Heart left ventricle (tissue), 16 donors: ENCODE measurements at regions not wholly inside any gene's neighbourhood (a gene's known extent, or its start where the extent isn't known, plus 50 kb on each side); places are given as distances from the start of the nearest gene placed in this dataset.

ENCODE experiments used
- ATAC-seq, 4 donors: fragments of 200-7000 bp; cut with Tn5 transposase; one replicate each; pipeline ENCODE4 v1.9.1; 2020 to 2022; ENCODE audit warnings: moderate library complexity in 4 of 4, mild to moderate bottlenecking in 3 of 4, moderate number of reproducible peaks in 1 of 4
- DNase-seq, 5 donors: peaks; one replicate each; pipeline ENCODE4 v3.0.0-alpha.2; 2020
- H3K27ac ChIP-seq, 12 donors: fragments of 200-600 bp; sonication (generic) in 4 of 12; one replicate each; pipeline versions ENCODE4 v1.5.0 to v1.8.0; 2016 to 2022; ENCODE audit warnings: mild to moderate bottlenecking in 2 of 12
- H3K27me3 ChIP-seq, 9 donors: fragments of 200-600 bp; sonication (generic) in 2 of 9; one replicate each; pipeline versions ENCODE4 v1.5.1 to v1.8.0; 2016 to 2022; ENCODE audit warnings: mild to moderate bottlenecking in 3 of 9
- H3K36me3 ChIP-seq, 9 donors: fragments of 200-600 bp; sonication (generic) in 2 of 9; one replicate each; pipeline versions ENCODE4 v1.5.0 to v1.8.0; 2018 to 2022; ENCODE audit warnings: mild to moderate bottlenecking in 2 of 9
- H3K4me1 ChIP-seq, 12 donors: fragments of 200-600 bp; sonication (generic) in 4 of 12; one replicate each; pipeline versions ENCODE4 v1.5.0 to v1.8.0; 2016 to 2022; ENCODE audit warnings: mild to moderate bottlenecking in 3 of 12
- H3K4me3 ChIP-seq, 12 donors: fragments of 200-600 bp; sonication (generic) in 4 of 12; one replicate each; pipeline versions ENCODE4 v1.5.0 to v1.8.0; 2017 to 2022; ENCODE audit warnings: mild to moderate bottlenecking in 9 of 12, moderate library complexity in 4 of 12
- H3K9me3 ChIP-seq, 12 donors: fragments of 200-600 bp; sonication (generic) in 4 of 12; one replicate each; pipeline versions ENCODE4 v1.5.0 to v1.8.0; 2016 to 2022; ENCODE audit warnings: mild to moderate bottlenecking in 1 of 12
- POLR2A ChIP-seq, 2 donors: fragments of 450-650 bp; IDR thresholded peaks; one replicate each; pipeline ENCODE4 v1.6.1; 2017; ENCODE audit warnings: antibody characterized with exemption in 2 of 2, mild to moderate bottlenecking in 2 of 2, moderate library complexity in 2 of 2
- WGBS, 4 donors: extraction: QIAGEN DNeasy Blood & Tissue Kit in 2 of 4; methylation state at CpG; one replicate each; pipeline versions ENCODE4 v1.1.5 to v1.1.7; 2013 to 2018; 5-methylcytosine and 5-hydroxymethylcytosine counted together
- intact Hi-C, 10 donors: fragments of 100-400 bp; cut with DNase I; formaldehyde crosslinking; loops; one replicate each; pipeline versions ENCODE4 v1.11.1 to v1.14.2; 2022
- TF ChIP-seq, protein P1 (sequence below), 12 donors: fragments of 200-600 bp; sonication (generic) in 4 of 12; IDR thresholded peaks; one replicate each; pipeline versions ENCODE4 v1.5.0 to v1.8.0; 2018 to 2022; ENCODE audit warnings: antibody characterized with exemption in 12 of 12, mild to moderate bottlenecking in 5 of 12
- donor health status: ischemic (EF 13 %, LVEDD 7.1; RV severe dilation, severe dysfunction).
- donor health status: healthy with polysubstance abuse.
- donor health status: DM: no; HTN: yes; CAD: no.
- donor health status: DM: no; HTN: no; CAD: no.
- donor health status: ischemic (EF 25% LVEDD 6.9; RV normal size, moderate dysfunction).
- donor health status: ischemic (EF 25% LVEDD 5.7; RV mildly dilated, moderate dysfunction).
- donor health status: healthy.
- donor health status: DM: yes; HTN: yes; CAD: no.
- donor health status: ischemic (EF 35%, LVEDD 5.7; RV mildly dilated, moderate dysfunction).
- donor health status: nonischemic (EF 11% LVEDD 7.7; RV severe dilation, severe dysfunction).
- donor health status: DM: yes; HTN: yes; CAD: no.
- donor health status: PGD.
- donor health status: ischemic (EF 29% LVEDD 5.4; RV normal size, mild dysfunction).
- donor health status: nonischemic (EF 23%, LVEDD 6.1; RV moderate dilation, normal function).

DNA sequence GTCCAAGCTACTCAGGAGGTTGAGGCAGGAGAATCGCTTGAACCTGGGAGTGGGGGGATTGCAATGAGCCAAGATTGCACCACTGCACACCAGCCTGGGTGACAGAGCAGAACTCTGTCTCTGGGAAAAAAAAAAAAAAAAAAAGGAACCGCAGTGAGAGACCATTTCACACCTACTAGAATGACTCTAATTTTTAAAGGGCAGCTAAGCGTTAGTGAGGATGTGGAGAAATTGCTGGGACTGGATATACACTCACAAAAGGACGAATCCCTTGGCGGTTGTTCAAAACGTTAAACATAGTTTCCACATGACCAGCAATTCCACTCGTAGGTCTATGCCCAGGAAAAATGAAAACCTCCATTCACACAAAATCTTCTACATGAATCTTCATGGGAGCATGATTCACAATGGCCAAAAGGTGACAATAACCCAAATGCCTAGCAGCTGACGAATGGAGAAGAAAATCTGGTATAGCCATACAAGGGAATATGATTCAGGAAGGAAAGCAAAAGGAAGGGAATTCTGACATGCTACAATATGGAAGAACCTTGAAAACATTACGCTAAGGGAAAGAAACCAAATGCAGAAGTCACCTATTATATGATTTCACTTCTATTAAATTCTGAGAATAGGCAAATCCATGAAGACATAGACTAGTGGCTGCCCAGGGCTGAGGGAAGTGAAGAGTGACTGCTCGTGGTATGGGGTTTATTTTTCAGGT is 127.0 kb downstream of the CHSY1 start:
- ATAC-seq (no peak), DNase-seq (no peak)
- H3K27ac ChIP-seq, result peak overlapping the region in 1 of 12 donors; percentile 97
- 81 to 83% (median 82%) methylated on average over 10 of the region's 10 CpGs for WGBS, 4 donors
- peaks cover 0 to 11% (median 0%) of the 10 kb centered on the region in 12 donors for H3K9me3 ChIP-seq
- H3K4me1 ChIP-seq, result peaks cover 2 to 90% (median 28%) of the 10 kb centered on the region in 12 donors
- H3K27me3 ChIP-seq, result no peaks in the 10 kb centered on the region
- TF ChIP-seq, protein P1, sequence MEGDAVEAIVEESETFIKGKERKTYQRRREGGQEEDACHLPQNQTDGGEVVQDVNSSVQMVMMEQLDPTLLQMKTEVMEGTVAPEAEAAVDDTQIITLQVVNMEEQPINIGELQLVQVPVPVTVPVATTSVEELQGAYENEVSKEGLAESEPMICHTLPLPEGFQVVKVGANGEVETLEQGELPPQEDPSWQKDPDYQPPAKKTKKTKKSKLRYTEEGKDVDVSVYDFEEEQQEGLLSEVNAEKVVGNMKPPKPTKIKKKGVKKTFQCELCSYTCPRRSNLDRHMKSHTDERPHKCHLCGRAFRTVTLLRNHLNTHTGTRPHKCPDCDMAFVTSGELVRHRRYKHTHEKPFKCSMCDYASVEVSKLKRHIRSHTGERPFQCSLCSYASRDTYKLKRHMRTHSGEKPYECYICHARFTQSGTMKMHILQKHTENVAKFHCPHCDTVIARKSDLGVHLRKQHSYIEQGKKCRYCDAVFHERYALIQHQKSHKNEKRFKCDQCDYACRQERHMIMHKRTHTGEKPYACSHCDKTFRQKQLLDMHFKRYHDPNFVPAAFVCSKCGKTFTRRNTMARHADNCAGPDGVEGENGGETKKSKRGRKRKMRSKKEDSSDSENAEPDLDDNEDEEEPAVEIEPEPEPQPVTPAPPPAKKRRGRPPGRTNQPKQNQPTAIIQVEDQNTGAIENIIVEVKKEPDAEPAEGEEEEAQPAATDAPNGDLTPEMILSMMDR (IDR thresholded peaks at IDR 0.05), result no peak
- TF ChIP-seq POLR2A (IDR thresholded peaks at IDR 0.05), result no peak
- intact Hi-C loops, result loop anchor here in 9 of 10 donors (5.0 to 10.0 kb wide), 7 partner anchors 37 to 130 kb away; partner anchors contain the start of gene CHSY1 (in 6 of the 9)
- H3K4me3 ChIP-seq, result no peak overlapping the region
- no peaks in the 10 kb centered on the region for H3K36me3 ChIP-seq

DNA sequence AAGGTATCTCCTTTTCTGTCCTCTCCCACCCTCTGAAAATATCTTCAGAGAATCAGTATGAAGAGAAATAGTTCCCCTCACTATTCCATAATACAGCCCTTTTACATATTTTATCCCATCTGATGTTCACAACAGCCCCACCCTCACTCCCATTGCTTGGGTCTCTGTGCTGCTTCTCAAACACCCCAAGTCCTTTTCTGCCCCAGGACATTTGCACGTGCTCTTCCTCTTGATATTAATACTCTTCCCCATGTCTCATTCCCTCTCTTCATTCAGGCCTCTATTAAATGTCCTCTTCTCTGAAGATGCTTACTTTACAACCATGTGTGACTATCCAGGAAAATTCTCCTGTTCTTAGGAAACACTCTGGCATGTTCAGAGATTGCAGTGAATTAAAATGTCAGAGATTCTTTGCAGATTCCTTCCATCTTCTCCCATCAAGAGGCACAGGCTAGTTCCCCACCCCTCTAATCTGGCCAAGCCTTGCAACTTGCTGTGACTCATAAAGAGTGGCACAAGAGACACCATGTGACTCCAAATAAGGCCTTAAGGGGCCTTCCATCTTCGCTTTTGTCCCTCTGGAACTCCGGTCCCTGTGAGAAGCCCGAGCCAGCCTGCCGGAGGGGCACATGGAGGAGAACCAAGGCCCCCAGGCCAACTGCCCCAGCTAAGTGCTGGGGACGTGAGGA is 128.5 kb downstream of the CHSY1 start:
- DNase-seq (no peak), ATAC-seq (no peak)
- 94 to 98% (median 97%) methylated on average over 6 of the region's 6 CpGs for WGBS, 4 donors
- no peak overlapping the region for H3K4me3 ChIP-seq
- H3K27ac ChIP-seq, result peak overlapping the region in 1 of 12 donors; percentile 97
- no peaks in the 10 kb centered on the region for H3K36me3 ChIP-seq
- TF ChIP-seq POLR2A (IDR thresholded peaks at IDR 0.05), result no peak
- TF ChIP-seq, protein P1 (IDR thresholded peaks at IDR 0.05), result no peak
- H3K4me1 ChIP-seq, result peaks cover 2 to 75% (median 28%) of the 10 kb centered on the region in 12 donors
- H3K27me3 ChIP-seq, result no peaks in the 10 kb centered on the region
- peaks cover 0 to 4% (median 0%) of the 10 kb centered on the region in 12 donors for H3K9me3 ChIP-seq
- intact Hi-C loops, result loop anchor here in 7 of 10 donors (5.0 to 10.0 kb wide), 4 partner anchors 44 to 131 kb away; partner anchors contain the start of gene CHSY1 (in 5 of the 7)

DNA sequence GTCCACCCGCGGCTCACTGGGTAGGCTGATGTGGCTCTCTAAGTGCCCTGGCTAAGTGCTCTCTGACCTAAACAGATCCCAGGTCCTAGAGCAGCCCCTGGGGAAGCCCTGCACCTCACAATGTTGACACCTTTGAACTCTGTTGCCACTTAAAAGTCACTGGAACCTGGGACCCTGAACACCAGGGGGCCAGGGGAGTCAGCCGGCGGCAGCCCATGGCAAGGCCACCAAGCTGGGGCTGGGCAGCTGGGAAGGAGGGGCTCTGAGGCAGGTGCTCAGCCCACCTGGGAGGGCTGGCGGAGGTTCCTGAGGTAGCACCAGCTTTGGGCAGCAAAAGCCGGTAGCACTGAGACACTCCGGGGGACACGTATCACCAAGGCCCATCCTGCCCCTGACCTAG is 129.0 kb downstream of the CHSY1 start:
- H3K9me3 ChIP-seq, result no peaks in the 10 kb centered on the region
- H3K4me1 ChIP-seq, result peaks cover 2 to 70% (median 25%) of the 10 kb centered on the region in 12 donors
- WGBS, 4 donors, result 88 to 93% (median 91%) methylated on average over 7 to 8 of the region's 8 CpGs
- no peaks in the 10 kb centered on the region for H3K27me3 ChIP-seq
- H3K27ac ChIP-seq, result peak overlapping the region in 1 of 12 donors; percentile 97
- DNase-seq (no peak), ATAC-seq (no peak)
- intact Hi-C loops, result loop anchor here in 7 of 10 donors (5.0 to 10.0 kb wide), 4 partner anchors 44 to 132 kb away; partner anchors contain the start of gene CHSY1 (in 5 of the 7)
- peak overlapping the region in 1 of 12 donors; percentile 56 for H3K4me3 ChIP-seq
- no peaks in the 10 kb centered on the region for H3K36me3 ChIP-seq
- TF ChIP-seq POLR2A (IDR thresholded peaks at IDR 0.05), result no peak
- TF ChIP-seq, protein P1 (IDR thresholded peaks at IDR 0.05), result no peak

DNA sequence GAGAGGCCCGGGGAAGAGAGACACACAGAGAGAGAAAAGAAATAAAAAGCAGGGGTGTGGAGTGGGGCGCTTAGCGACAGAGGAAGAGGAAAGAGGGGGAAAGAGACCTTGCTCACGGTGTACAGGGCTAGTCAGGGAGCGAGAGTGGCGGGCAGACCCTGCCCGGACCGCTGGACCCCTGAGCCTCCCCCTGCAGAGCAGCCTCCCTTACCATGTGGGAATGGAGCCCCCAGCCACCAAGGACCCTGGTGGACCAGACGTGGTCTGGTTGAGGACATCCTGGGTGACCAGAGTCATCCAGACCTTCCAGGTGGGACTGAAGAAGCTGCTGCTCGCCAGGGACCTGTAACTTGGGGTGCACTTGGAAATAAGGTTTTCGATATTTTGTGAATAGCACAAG is 129.6 kb downstream of the CHSY1 start:
- no peaks in the 10 kb centered on the region for H3K36me3 ChIP-seq
- DNase-seq, result no peak
- peak overlapping the region in 11 of 12 donors; percentile 47 to 97 (median 69) for H3K27ac ChIP-seq
- H3K4me3 ChIP-seq, result peak overlapping the region in 6 of 12 donors; percentile 21 to 56 (median 40)
- ATAC-seq, result no peak
- intact Hi-C loops, result loop anchor here in 7 of 10 donors (5.0 to 10.0 kb wide), 4 partner anchors 45 to 133 kb away; partner anchors contain the start of gene CHSY1 (in 5 of the 7)
- H3K27me3 ChIP-seq, result no peaks in the 10 kb centered on the region
- H3K9me3 ChIP-seq, result no peaks in the 10 kb centered on the region
- 75 to 91% (median 76%) methylated on average over 11 of the region's 11 CpGs for WGBS, 4 donors
- no peak for TF ChIP-seq POLR2A (IDR thresholded peaks at IDR 0.05)
- TF ChIP-seq, protein P1 (IDR thresholded peaks at IDR 0.05), result no peak
- H3K4me1 ChIP-seq, result peaks cover 0 to 64% (median 19%) of the 10 kb centered on the region in 12 donors
